ENCODE measurements at regions not wholly inside any gene's neighbourhood (a gene's known extent, or its start where the extent isn't known, plus 50 kb on each side); places are given as distances from the start of the nearest gene placed in this dataset.

GRCh38 chr16:35192993-35193392 lies 1733.6 kb downstream of the TP53TG3F start:
- no peak for DNase-seq (ENCODE audit: low read depth in 6 of 9, low spot score in 9 of 9)
- Histone ChIP-seq H3K9me3 (ENCODE audit: control insufficient read depth in 2 of 2, insufficient read depth in 1 of 2, low read length in 1 of 2) (peaks cover 10 to 35% of the 10 kb centered on the region in 2 donors), H3K4me3 (ENCODE audit: low read length in 2 of 2) (no peak overlapping the region), H3K36me3 (ENCODE audit: control insufficient read depth in 2 of 2, insufficient read depth in 2 of 2, low read length in 1 of 2) (no peaks in the 10 kb centered on the region), H3K4me1 (ENCODE audit: control insufficient read depth in 2 of 2, insufficient read depth in 2 of 2, low read length in 2 of 2) (no peaks in the 10 kb centered on the region), H3K27ac (ENCODE audit: low read depth in 1 of 2, low read length in 1 of 2) (no peak overlapping the region), H3K27me3 (ENCODE audit: control insufficient read depth in 2 of 2, insufficient read depth in 1 of 2, low read length in 1 of 2) (no peaks in the 10 kb centered on the region)
- 91% methylated on average over 4 of the region's 4 CpGs for WGBS

- no peaks in the 10 kb centered on the region for H3K36me3 ChIP-seq (ENCODE audit: control insufficient read depth in 2 of 2, insufficient read depth in 2 of 2, low read length in 1 of 2)
- H3K27me3 ChIP-seq (ENCODE audit: control insufficient read depth in 2 of 2, insufficient read depth in 1 of 2, low read length in 1 of 2), result no peaks in the 10 kb centered on the region
- 74% methylated on average over 3 of the region's 3 CpGs for WGBS
- no peak overlapping the region for H3K27ac ChIP-seq (ENCODE audit: low read depth in 1 of 2, low read length in 1 of 2)
- H3K9me3 ChIP-seq (ENCODE audit: control insufficient read depth in 2 of 2, insufficient read depth in 1 of 2, low read length in 1 of 2), result peaks cover 13 to 39% of the 10 kb centered on the region in 2 donors
- no peaks in the 10 kb centered on the region for H3K4me1 ChIP-seq (ENCODE audit: control insufficient read depth in 2 of 2, insufficient read depth in 2 of 2, low read length in 2 of 2)
- no peak for DNase-seq (ENCODE audit: low read depth in 6 of 9, low spot score in 9 of 9)
- H3K4me3 ChIP-seq (ENCODE audit: low read length in 2 of 2), result no peak overlapping the region
These were observed 1734.5 kb downstream of the TP53TG3F start for GRCh38 chr16:35193956-35194355.

GRCh38 chr16:35194681-35195080 lies 1735.3 kb downstream of the TP53TG3F start:
- no peak for DNase-seq (ENCODE audit: low read depth in 6 of 9, low spot score in 9 of 9)
- WGBS, result 79% methylated on average over 5 of the region's 5 CpGs
- H3K4me3 ChIP-seq (ENCODE audit: low read length in 2 of 2), result no peak overlapping the region
- H3K36me3 ChIP-seq (ENCODE audit: control insufficient read depth in 2 of 2, insufficient read depth in 2 of 2, low read length in 1 of 2), result no peaks in the 10 kb centered on the region
- H3K4me1 ChIP-seq (ENCODE audit: control insufficient read depth in 2 of 2, insufficient read depth in 2 of 2, low read length in 2 of 2), result no peaks in the 10 kb centered on the region
- H3K27me3 ChIP-seq (ENCODE audit: control insufficient read depth in 2 of 2, insufficient read depth in 1 of 2, low read length in 1 of 2), result no peaks in the 10 kb centered on the region
- no peak overlapping the region for H3K27ac ChIP-seq (ENCODE audit: low read depth in 1 of 2, low read length in 1 of 2)
- peaks cover 13 to 40% of the 10 kb centered on the region in 2 donors for H3K9me3 ChIP-seq (ENCODE audit: control insufficient read depth in 2 of 2, insufficient read depth in 1 of 2, low read length in 1 of 2)

- Histone ChIP-seq H3K27me3 (ENCODE audit: control insufficient read depth in 2 of 2, insufficient read depth in 1 of 2, low read length in 1 of 2) (no peaks in the 10 kb centered on the region), H3K4me1 (ENCODE audit: control insufficient read depth in 2 of 2, insufficient read depth in 2 of 2, low read length in 2 of 2) (no peaks in the 10 kb centered on the region), H3K27ac (ENCODE audit: low read depth in 1 of 2, low read length in 1 of 2) (no peak overlapping the region), H3K4me3 (ENCODE audit: low read length in 2 of 2) (no peak overlapping the region), H3K9me3 (ENCODE audit: control insufficient read depth in 2 of 2, insufficient read depth in 1 of 2, low read length in 1 of 2) (peaks cover 13 to 40% of the 10 kb centered on the region in 2 donors), H3K36me3 (ENCODE audit: control insufficient read depth in 2 of 2, insufficient read depth in 2 of 2, low read length in 1 of 2) (no peaks in the 10 kb centered on the region)
- 79% methylated on average over 29 of the region's 29 CpGs for WGBS
- no peak for DNase-seq (ENCODE audit: low read depth in 6 of 9, low spot score in 9 of 9)
These were observed 1735.9 kb downstream of the TP53TG3F start for GRCh38 chr16:35195173-35195863.

GRCh38 chr16:35195864-35196216 lies 1736.4 kb downstream of the TP53TG3F start:
- DNase-seq (ENCODE audit: low read depth in 6 of 9, low spot score in 9 of 9), result no peak
- Histone ChIP-seq H3K36me3 (ENCODE audit: control insufficient read depth in 2 of 2, insufficient read depth in 2 of 2, low read length in 1 of 2) (no peaks in the 10 kb centered on the region), H3K4me1 (ENCODE audit: control insufficient read depth in 2 of 2, insufficient read depth in 2 of 2, low read length in 2 of 2) (no peaks in the 10 kb centered on the region), H3K9me3 (ENCODE audit: control insufficient read depth in 2 of 2, insufficient read depth in 1 of 2, low read length in 1 of 2) (peaks cover 13 to 40% of the 10 kb centered on the region in 2 donors), H3K27me3 (ENCODE audit: control insufficient read depth in 2 of 2, insufficient read depth in 1 of 2, low read length in 1 of 2) (no peaks in the 10 kb centered on the region), H3K4me3 (ENCODE audit: low read length in 2 of 2) (no peak overlapping the region), H3K27ac (ENCODE audit: low read depth in 1 of 2, low read length in 1 of 2) (no peak overlapping the region)
- WGBS, result 89% methylated on average over 15 of the region's 15 CpGs

GRCh38 chr16:35196313-35196712 lies 1736.9 kb downstream of the TP53TG3F start:
- no peak overlapping the region for H3K4me3 ChIP-seq (ENCODE audit: low read length in 2 of 2)
- no peak overlapping the region for H3K27ac ChIP-seq (ENCODE audit: low read depth in 1 of 2, low read length in 1 of 2)
- 82% methylated on average over 21 of the region's 21 CpGs for WGBS
- DNase-seq (ENCODE audit: low read depth in 6 of 9, low spot score in 9 of 9), result no peak
- H3K27me3 ChIP-seq (ENCODE audit: control insufficient read depth in 2 of 2, insufficient read depth in 1 of 2, low read length in 1 of 2), result no peaks in the 10 kb centered on the region
- H3K36me3 ChIP-seq (ENCODE audit: control insufficient read depth in 2 of 2, insufficient read depth in 2 of 2, low read length in 1 of 2), result no peaks in the 10 kb centered on the region
- H3K4me1 ChIP-seq (ENCODE audit: control insufficient read depth in 2 of 2, insufficient read depth in 2 of 2, low read length in 2 of 2), result no peaks in the 10 kb centered on the region
- peaks cover 15 to 40% of the 10 kb centered on the region in 2 donors for H3K9me3 ChIP-seq (ENCODE audit: control insufficient read depth in 2 of 2, insufficient read depth in 1 of 2, low read length in 1 of 2)

GRCh38 chr16:35197656-35198055 lies 1738.2 kb downstream of the TP53TG3F start:
- no peak overlapping the region for H3K4me3 ChIP-seq (ENCODE audit: low read length in 2 of 2)
- H3K27ac ChIP-seq (ENCODE audit: low read depth in 1 of 2, low read length in 1 of 2), result no peak overlapping the region
- DNase-seq (ENCODE audit: low read depth in 6 of 9, low spot score in 9 of 9), result no peak
- WGBS, result 85% methylated on average over 10 of the region's 10 CpGs
- no peaks in the 10 kb centered on the region for H3K4me1 ChIP-seq (ENCODE audit: control insufficient read depth in 2 of 2, insufficient read depth in 2 of 2, low read length in 2 of 2)
- H3K27me3 ChIP-seq (ENCODE audit: control insufficient read depth in 2 of 2, insufficient read depth in 1 of 2, low read length in 1 of 2), result no peaks in the 10 kb centered on the region
- H3K36me3 ChIP-seq (ENCODE audit: control insufficient read depth in 2 of 2, insufficient read depth in 2 of 2, low read length in 1 of 2), result no peaks in the 10 kb centered on the region
- H3K9me3 ChIP-seq (ENCODE audit: control insufficient read depth in 2 of 2, insufficient read depth in 1 of 2, low read length in 1 of 2), result peaks cover 15 to 40% of the 10 kb centered on the region in 2 donors

- 84% methylated on average over 26 of the region's 26 CpGs for WGBS
- DNase-seq (ENCODE audit: low read depth in 6 of 9, low spot score in 9 of 9), result no peak
- H3K4me1 ChIP-seq (ENCODE audit: control insufficient read depth in 2 of 2, insufficient read depth in 2 of 2, low read length in 2 of 2), result no peaks in the 10 kb centered on the region
These were observed 1739.1 kb downstream of the TP53TG3F start for GRCh38 chr16:35198223-35199199.

GRCh38 chr16:35200662-35201061 lies 1741.2 kb downstream of the TP53TG3F start:
- no peaks in the 10 kb centered on the region for H3K27me3 ChIP-seq (ENCODE audit: control insufficient read depth in 2 of 2, insufficient read depth in 1 of 2, low read length in 1 of 2)
- peaks cover 12 to 28% of the 10 kb centered on the region in 2 donors for H3K9me3 ChIP-seq (ENCODE audit: control insufficient read depth in 2 of 2, insufficient read depth in 1 of 2, low read length in 1 of 2)
- whole genome bisulfite sequencing, result 62% methylated on average over 1 of the region's 1 CpG
- H3K36me3 ChIP-seq (ENCODE audit: control insufficient read depth in 2 of 2, insufficient read depth in 2 of 2, low read length in 1 of 2), result no peaks in the 10 kb centered on the region
- no peak overlapping the region for H3K4me3 ChIP-seq (ENCODE audit: low read length in 2 of 2)
- H3K4me1 ChIP-seq (ENCODE audit: control insufficient read depth in 2 of 2, insufficient read depth in 2 of 2, low read length in 2 of 2), result no peaks in the 10 kb centered on the region
- DNase-seq (ENCODE audit: low read depth in 6 of 9, low spot score in 9 of 9), result no peak
- no peak overlapping the region for H3K27ac ChIP-seq (ENCODE audit: low read depth in 1 of 2, low read length in 1 of 2)

More at GRCh38 chr16:35198223-35199199, 1739.1 kb downstream of the TP53TG3F start:
- Histone ChIP-seq H3K9me3 (ENCODE audit: control insufficient read depth in 2 of 2, insufficient read depth in 1 of 2, low read length in 1 of 2) (peaks cover 15 to 40% of the 10 kb centered on the region in 2 donors), H3K36me3 (ENCODE audit: control insufficient read depth in 2 of 2, insufficient read depth in 2 of 2, low read length in 1 of 2) (no peaks in the 10 kb centered on the region), H3K27ac (ENCODE audit: low read depth in 1 of 2, low read length in 1 of 2) (no peak overlapping the region), H3K27me3 (ENCODE audit: control insufficient read depth in 2 of 2, insufficient read depth in 1 of 2, low read length in 1 of 2) (no peaks in the 10 kb centered on the region), H3K4me3 (ENCODE audit: low read length in 2 of 2) (no peak overlapping the region)
